ENCODE measurements at regions not wholly inside any gene's neighbourhood (a gene's known extent, or its start where the extent isn't known, plus 50 kb on each side); places are given as distances from the start of the nearest gene placed in this dataset.
"Not testable (repeated sequence)": the region's sequence is repeated elsewhere in the genome, so short reads cannot be mapped to it uniquely, and the experiment has no call there.

- no peak for DNase-seq (ENCODE audit: low spot score in 2 of 2)
- in situ Hi-C loops (cut with MboI; ENCODE audit: low sequenced_read_pairs): no loop called here
Observed at GRCh38 chr11:13134066-13134465, 125.0 kb downstream of the RASSF10 start.

GRCh38 chr11:13134886-13135285, 125.8 kb downstream of the RASSF10 start:
- in situ Hi-C loops (cut with MboI; ENCODE audit: low sequenced_read_pairs): no loop called here
- Histone ChIP-seq H3K27me3 (ENCODE audit: low read depth) (peaks cover 7% of the 10 kb centered on the region), H3K36me3 (replicated peaks) (no peaks in the 10 kb centered on the region), H3K4me1 (no peaks in the 10 kb centered on the region), H3K9me3 (no peaks in the 10 kb centered on the region), H3K4me3 (no peak overlapping the region)
- DNase-seq (ENCODE audit: low spot score in 2 of 2): no peak

More at GRCh38 chr11:13134066-13134465, 125.0 kb downstream of the RASSF10 start:
- Histone ChIP-seq H3K4me1 (no peaks in the 10 kb centered on the region), H3K27me3 (ENCODE audit: low read depth) (peaks cover 7% of the 10 kb centered on the region), H3K36me3 (replicated peaks) (no peaks in the 10 kb centered on the region), H3K4me3 (no peak overlapping the region), H3K9me3 (no peaks in the 10 kb centered on the region)

- Histone ChIP-seq H3K9me3 (no peaks in the 10 kb centered on the region), H3K27me3 (ENCODE audit: low read depth) (peaks cover 7% of the 10 kb centered on the region), H3K36me3 (replicated peaks) (no peaks in the 10 kb centered on the region), H3K4me3 (no peak overlapping the region), H3K4me1 (no peaks in the 10 kb centered on the region)
- peak in 1 of 2 experiments; percentile 28 for DNase-seq (ENCODE audit: low spot score in 2 of 2)
- in situ Hi-C loops (cut with MboI; ENCODE audit: low sequenced_read_pairs): no loop called here
Observed at GRCh38 chr11:13135385-13136271, 126.5 kb downstream of the RASSF10 start.

- in situ Hi-C loops (cut with MboI; ENCODE audit: low sequenced_read_pairs): no loop called here
- no peak for DNase-seq (ENCODE audit: low spot score in 2 of 2)
- H3K4me3 ChIP-seq: no peak overlapping the region
- H3K27me3 ChIP-seq (ENCODE audit: low read depth): peaks cover 7% of the 10 kb centered on the region
- H3K36me3 ChIP-seq (replicated peaks): no peaks in the 10 kb centered on the region
- no peaks in the 10 kb centered on the region for H3K4me1 ChIP-seq
- H3K9me3 ChIP-seq: no peaks in the 10 kb centered on the region
Observed at GRCh38 chr11:13136272-13136596, 127.1 kb downstream of the RASSF10 start.

- Histone ChIP-seq H3K27me3 (ENCODE audit: low read depth) (peaks cover 3% of the 10 kb centered on the region), H3K4me1 (no peaks in the 10 kb centered on the region), H3K4me3 (no peak overlapping the region), H3K36me3 (replicated peaks) (no peaks in the 10 kb centered on the region), H3K9me3 (no peaks in the 10 kb centered on the region)
- in situ Hi-C loops (cut with MboI; ENCODE audit: low sequenced_read_pairs): no loop called here
- no peak for DNase-seq (ENCODE audit: low spot score in 2 of 2)
Observed at GRCh38 chr11:13137844-13138301, 128.8 kb downstream of the RASSF10 start.

GRCh38 chr11:13139085-13139484, 130.0 kb downstream of the RASSF10 start:
- H3K9me3 ChIP-seq; H3K27me3 ChIP-seq (ENCODE audit: low read depth); in situ Hi-C loops (cut with MboI; ENCODE audit: low sequenced_read_pairs); H3K4me3 ChIP-seq; H3K36me3 ChIP-seq (replicated peaks); H3K4me1 ChIP-seq; DNase-seq (ENCODE audit: low spot score in 2 of 2): not testable (repeated sequence)

GRCh38 chr11:13140028-13140870, 131.1 kb downstream of the RASSF10 start:
- Histone ChIP-seq H3K4me1 (no peaks in the 10 kb centered on the region), H3K9me3 (no peaks in the 10 kb centered on the region), H3K27me3 (ENCODE audit: low read depth) (no peaks in the 10 kb centered on the region), H3K36me3 (replicated peaks) (no peaks in the 10 kb centered on the region), H3K4me3 (no peak overlapping the region)
- no peak for DNase-seq (ENCODE audit: low spot score in 2 of 2)
- in situ Hi-C loops (cut with MboI; ENCODE audit: low sequenced_read_pairs): no loop called here

GRCh38 chr11:13140873-13141655, 131.9 kb downstream of the RASSF10 start:
- in situ Hi-C loops (cut with MboI; ENCODE audit: low sequenced_read_pairs): no loop called here
- Histone ChIP-seq H3K27me3 (ENCODE audit: low read depth) (no peaks in the 10 kb centered on the region), H3K9me3 (no peaks in the 10 kb centered on the region), H3K4me1 (no peaks in the 10 kb centered on the region), H3K4me3 (no peak overlapping the region), H3K36me3 (replicated peaks) (no peaks in the 10 kb centered on the region)
- no peak for DNase-seq (ENCODE audit: low spot score in 2 of 2)

GRCh38 chr11:13141731-13142709, 132.9 kb downstream of the RASSF10 start:
- in situ Hi-C loops (cut with MboI; ENCODE audit: low sequenced_read_pairs): no loop called here
- no peaks in the 10 kb centered on the region for H3K36me3 ChIP-seq (replicated peaks)
- no peak for DNase-seq (ENCODE audit: low spot score in 2 of 2)
- H3K4me3 ChIP-seq: no peak overlapping the region
- H3K27me3 ChIP-seq (ENCODE audit: low read depth): no peaks in the 10 kb centered on the region
- no peaks in the 10 kb centered on the region for H3K4me1 ChIP-seq
- H3K9me3 ChIP-seq: no peaks in the 10 kb centered on the region

- Histone ChIP-seq H3K4me3 (no peak overlapping the region), H3K4me1 (no peaks in the 10 kb centered on the region), H3K27me3 (ENCODE audit: low read depth) (no peaks in the 10 kb centered on the region), H3K36me3 (replicated peaks) (no peaks in the 10 kb centered on the region), H3K9me3 (no peaks in the 10 kb centered on the region)
- no peak for DNase-seq (ENCODE audit: low spot score in 2 of 2)
- in situ Hi-C loops (cut with MboI; ENCODE audit: low sequenced_read_pairs): no loop called here
Observed at GRCh38 chr11:13143486-13144297, 133.9 kb upstream of the BMAL1 start.

- in situ Hi-C loops (cut with MboI; ENCODE audit: low sequenced_read_pairs): no loop called here
- Histone ChIP-seq H3K36me3 (replicated peaks) (no peaks in the 10 kb centered on the region), H3K4me1 (no peaks in the 10 kb centered on the region), H3K4me3 (no peak overlapping the region), H3K27me3 (ENCODE audit: low read depth) (0 out of 2 replicates have a peak, but pooled peaks cover 6% of the 10 kb centered on the region), H3K9me3 (no peaks in the 10 kb centered on the region)
- no peak for DNase-seq (ENCODE audit: low spot score in 2 of 2)
Observed at GRCh38 chr11:13145461-13145860, 132.1 kb upstream of the BMAL1 start.

GRCh38 chr11:13149991-13150390, 127.6 kb upstream of the BMAL1 start:
- H3K36me3 ChIP-seq (replicated peaks): no peaks in the 10 kb centered on the region
- in situ Hi-C loops (cut with MboI; ENCODE audit: low sequenced_read_pairs): no loop called here
- no peak for DNase-seq (ENCODE audit: low spot score in 2 of 2)
- H3K27me3 ChIP-seq (ENCODE audit: low read depth): peaks cover 12% of the 10 kb centered on the region
- no peaks in the 10 kb centered on the region for H3K4me1 ChIP-seq
- H3K4me3 ChIP-seq: no peak overlapping the region
- no peaks in the 10 kb centered on the region for H3K9me3 ChIP-seq

Data from HAP-1 (cell line).